ENCODE measurements at regions not wholly inside any gene's neighbourhood (a gene's known extent, or its start where the extent isn't known, plus 50 kb on each side); places are given as distances from the start of the nearest gene placed in this dataset.

- TF ChIP-seq CTCF (IDR thresholded peaks at IDR 0.05; ENCODE audit: low read depth, low read length, poor library complexity, severe bottlenecking) (no peak), EZH2phosphoT487 (IDR thresholded peaks at IDR 0.05; ENCODE audit: borderline replicate concordance, low read length) (no peak)
Observed at GRCh38 chr3:178152031-178152806, 384.0 kb upstream of the KCNMB2 start.
